Fibroblast of mammary gland (primary cell): ENCODE measurements at regions not wholly inside any gene's neighbourhood (a gene's known extent, or its start where the extent isn't known, plus 50 kb on each side); places are given as distances from the start of the nearest gene placed in this dataset.

Experiments used
- DNase-seq: peaks from one replicate; pipeline ENCODE4 v3.0.0-alpha.2; 2010; ENCODE audit warnings: low read depth
- H3K4me3 ChIP-seq: 2 replicates; pipeline ENCODE4 v1.5.1; 2011; ENCODE audit warnings: low read depth, mild to moderate bottlenecking, low read length, moderate library complexity; ENCODE audit not compliant: control insufficient read depth
- CTCF ChIP-seq: conservative IDR thresholded peaks from 2 replicates; pipeline ENCODE4 v1.5.1; 2011; ENCODE audit warnings: low read depth, low read length, inconsistent platforms; ENCODE audit not compliant: control insufficient read depth, insufficient read depth

- no peak for DNase-seq
- no peak for TF ChIP-seq CTCF
- no peak overlapping the region for H3K4me3 ChIP-seq
Measured at GRCh38 chr1:117289316-117289870, 77.9 kb upstream of the MAN1A2 start.

- no peak for TF ChIP-seq CTCF
- no peak overlapping the region for H3K4me3 ChIP-seq
- DNase-seq = no peak
Measured at GRCh38 chr1:117286562-117286961, 75.8 kb upstream of the VTCN1 start.

- no peak for DNase-seq
- H3K4me3 ChIP-seq = no peak overlapping the region
- no peak for TF ChIP-seq CTCF
Measured at GRCh38 chr1:117286145-117286544, 75.4 kb upstream of the VTCN1 start.

GRCh38 chr1:117284399-117285215 lies 73.9 kb upstream of the VTCN1 start:
- peak; percentile 59 for TF ChIP-seq CTCF
- DNase-seq = peak; percentile 73
- no peak overlapping the region for H3K4me3 ChIP-seq

- DNase-seq = no peak
- H3K4me3 ChIP-seq = no peak overlapping the region
- no peak for TF ChIP-seq CTCF
Measured at GRCh38 chr1:117278531-117278930, 67.8 kb upstream of the VTCN1 start.

- DNase-seq = peak; percentile 70
- H3K4me3 ChIP-seq = no peak overlapping the region
- no peak for TF ChIP-seq CTCF
Measured at GRCh38 chr1:117275055-117275454, 64.3 kb upstream of the VTCN1 start.
